GM12864 (cell line): ENCODE measurements at regions not wholly inside any gene's neighbourhood (a gene's known extent, or its start where the extent isn't known, plus 50 kb on each side); places are given as distances from the start of the nearest gene placed in this dataset.

Experiments
- DNase-seq: peaks from one replicate; pipeline ENCODE4 v3.0.0-alpha.2; 2011; ENCODE audit warnings: low read depth
- H3K4me3 ChIP-seq: 2 replicates; pipeline ENCODE4 v1.5.1; 2011; ENCODE audit warnings: mild to moderate bottlenecking, low read depth, low read length, control low read depth
- CTCF ChIP-seq: IDR thresholded peaks from 2 replicates; pipeline ENCODE4 v1.5.1; 2011; ENCODE audit warnings: low read depth, mild to moderate bottlenecking, moderate library complexity, low read length, control low read depth, inconsistent platforms; ENCODE audit errors: missing control alignments

GRCh38 chr18:45119876-45120275 is 439.2 kb downstream of the SETBP1 start:
- H3K4me3 ChIP-seq = no peak overlapping the region

GRCh38 chr18:45121146-45121545 is 440.5 kb downstream of the SETBP1 start:
- no peak overlapping the region for H3K4me3 ChIP-seq
- no peak for TF ChIP-seq CTCF
- no peak for DNase-seq

More at GRCh38 chr18:45119876-45120275, 439.2 kb downstream of the SETBP1 start:
- DNase-seq = no peak
- no peak for TF ChIP-seq CTCF

GRCh38 chr18:45122506-45122905 is 441.8 kb downstream of the SETBP1 start:
- H3K4me3 ChIP-seq = no peak overlapping the region
- no peak for DNase-seq
- no peak for TF ChIP-seq CTCF

GRCh38 chr18:45127405-45127804 is 446.7 kb downstream of the SETBP1 start:
- DNase-seq = no peak
- no peak overlapping the region for H3K4me3 ChIP-seq
- TF ChIP-seq CTCF = no peak

GRCh38 chr18:45133276-45133675 is 452.6 kb downstream of the SETBP1 start:
- no peak for DNase-seq
- H3K4me3 ChIP-seq = no peak overlapping the region
- no peak for TF ChIP-seq CTCF

- TF ChIP-seq CTCF = no peak
- DNase-seq = peak; percentile 15
- no peak overlapping the region for H3K4me3 ChIP-seq
Measured at GRCh38 chr18:45136381-45137086, 455.8 kb downstream of the SETBP1 start.

- TF ChIP-seq CTCF = no peak
- no peak for DNase-seq
- no peak overlapping the region for H3K4me3 ChIP-seq
Measured at GRCh38 chr18:45137087-45137419, 456.4 kb downstream of the SETBP1 start.
